Retinal pigment epithelial cell (primary cell): ENCODE measurements at regions not wholly inside any gene's neighbourhood (a gene's known extent, or its start where the extent isn't known, plus 50 kb on each side); places are given as distances from the start of the nearest gene placed in this dataset.

Source experiments
- DNase-seq: peaks from one replicate; pipeline ENCODE4 v3.0.0-alpha.2; 2010; ENCODE audit warnings: low read depth
- H3K4me3 ChIP-seq: 2 replicates; pipeline ENCODE4 v1.5.1; 2011; ENCODE audit warnings: mild to moderate bottlenecking, low read length, control low read depth, moderate library complexity
- TF ChIP-seq, protein P1 (sequence below): conservative IDR thresholded peaks from 2 replicates; pipeline ENCODE4 v1.5.1; 2011; ENCODE audit warnings: low read depth, low read length, control low read depth, inconsistent platforms

DNA sequence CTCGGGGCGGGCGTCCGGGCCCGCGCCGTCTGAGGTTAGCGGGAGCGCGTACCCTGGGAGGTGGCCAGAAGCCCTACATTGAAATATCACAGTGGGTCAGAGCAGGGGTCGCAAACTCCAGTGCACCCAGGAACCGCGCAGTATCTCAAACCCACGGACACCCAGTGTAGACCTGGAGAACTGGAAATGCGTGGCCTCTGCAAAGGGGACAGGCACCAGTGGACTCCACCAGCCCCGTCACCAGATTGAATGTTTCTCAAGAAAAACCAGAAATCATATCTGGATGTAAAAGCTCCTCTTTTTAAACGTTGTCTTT is 117.6 kb upstream of the SMIM23 start:
- TF ChIP-seq, protein P1, sequence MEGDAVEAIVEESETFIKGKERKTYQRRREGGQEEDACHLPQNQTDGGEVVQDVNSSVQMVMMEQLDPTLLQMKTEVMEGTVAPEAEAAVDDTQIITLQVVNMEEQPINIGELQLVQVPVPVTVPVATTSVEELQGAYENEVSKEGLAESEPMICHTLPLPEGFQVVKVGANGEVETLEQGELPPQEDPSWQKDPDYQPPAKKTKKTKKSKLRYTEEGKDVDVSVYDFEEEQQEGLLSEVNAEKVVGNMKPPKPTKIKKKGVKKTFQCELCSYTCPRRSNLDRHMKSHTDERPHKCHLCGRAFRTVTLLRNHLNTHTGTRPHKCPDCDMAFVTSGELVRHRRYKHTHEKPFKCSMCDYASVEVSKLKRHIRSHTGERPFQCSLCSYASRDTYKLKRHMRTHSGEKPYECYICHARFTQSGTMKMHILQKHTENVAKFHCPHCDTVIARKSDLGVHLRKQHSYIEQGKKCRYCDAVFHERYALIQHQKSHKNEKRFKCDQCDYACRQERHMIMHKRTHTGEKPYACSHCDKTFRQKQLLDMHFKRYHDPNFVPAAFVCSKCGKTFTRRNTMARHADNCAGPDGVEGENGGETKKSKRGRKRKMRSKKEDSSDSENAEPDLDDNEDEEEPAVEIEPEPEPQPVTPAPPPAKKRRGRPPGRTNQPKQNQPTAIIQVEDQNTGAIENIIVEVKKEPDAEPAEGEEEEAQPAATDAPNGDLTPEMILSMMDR = no peak
- no peak overlapping the region for H3K4me3 ChIP-seq
- no peak for DNase-seq

DNA sequence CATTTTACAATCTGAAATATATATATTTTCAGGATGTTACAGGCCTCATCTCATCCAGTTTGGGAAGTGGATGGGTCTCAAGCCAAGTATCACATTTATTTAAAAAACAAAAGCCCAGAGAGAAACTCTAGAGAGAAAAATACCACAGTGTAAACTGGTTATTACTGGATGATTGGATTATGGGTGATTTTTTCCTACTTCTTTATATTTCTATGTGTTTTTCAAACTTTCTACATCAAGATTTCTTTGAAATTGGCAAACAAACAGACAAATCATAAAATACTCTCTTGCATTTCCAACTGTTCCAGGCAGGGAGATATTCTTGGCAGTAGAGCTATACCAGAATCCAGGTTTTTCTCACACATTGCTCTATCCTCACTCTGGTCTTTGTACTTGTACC is 116.0 kb upstream of the SMIM23 start:
- no peak for DNase-seq
- no peak overlapping the region for H3K4me3 ChIP-seq
- TF ChIP-seq, protein P1 = no peak

DNA sequence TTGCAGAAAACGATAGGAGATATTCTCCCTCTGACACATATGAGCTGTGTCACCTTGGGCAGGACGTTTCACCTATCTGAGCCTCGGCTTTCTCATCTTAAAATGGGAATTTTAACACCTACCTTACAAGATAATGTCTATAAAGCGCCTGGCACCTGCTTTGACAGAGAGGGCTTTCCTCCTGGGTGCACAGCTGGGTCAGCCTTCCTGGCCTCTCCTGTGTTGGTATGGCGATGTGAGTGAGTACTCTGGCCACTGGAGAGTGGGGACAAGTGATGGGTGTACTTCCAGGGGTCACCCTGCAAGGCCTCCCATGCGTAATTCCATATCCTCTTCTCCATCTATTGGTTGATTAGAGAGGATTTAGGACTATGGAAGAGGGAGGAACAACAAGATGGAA is 113.1 kb upstream of the SMIM23 start:
- H3K4me3 ChIP-seq = no peak overlapping the region
- TF ChIP-seq, protein P1 = no peak
- DNase-seq = no peak

DNA sequence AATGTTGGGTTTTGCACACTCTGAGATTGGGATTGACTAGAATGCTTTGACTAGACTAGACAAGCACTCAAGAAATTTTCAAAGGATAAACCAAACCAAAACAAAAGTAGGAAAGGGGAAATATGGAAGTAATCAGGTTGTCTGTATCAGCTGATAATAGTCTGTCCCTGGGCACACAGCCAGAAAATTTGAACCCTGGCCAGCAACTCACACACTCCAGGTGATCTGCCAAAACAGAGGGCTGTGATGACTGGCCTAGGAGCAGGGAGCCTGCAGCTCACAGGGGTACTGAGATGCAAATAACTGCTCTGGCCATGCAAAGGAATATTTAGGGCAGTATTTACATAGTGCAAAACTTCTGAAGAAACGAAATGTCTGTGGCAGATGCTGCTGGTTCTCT is 112.3 kb upstream of the SMIM23 start:
- H3K4me3 ChIP-seq = no peak overlapping the region
- TF ChIP-seq, protein P1 = no peak
- DNase-seq = no peak

DNA sequence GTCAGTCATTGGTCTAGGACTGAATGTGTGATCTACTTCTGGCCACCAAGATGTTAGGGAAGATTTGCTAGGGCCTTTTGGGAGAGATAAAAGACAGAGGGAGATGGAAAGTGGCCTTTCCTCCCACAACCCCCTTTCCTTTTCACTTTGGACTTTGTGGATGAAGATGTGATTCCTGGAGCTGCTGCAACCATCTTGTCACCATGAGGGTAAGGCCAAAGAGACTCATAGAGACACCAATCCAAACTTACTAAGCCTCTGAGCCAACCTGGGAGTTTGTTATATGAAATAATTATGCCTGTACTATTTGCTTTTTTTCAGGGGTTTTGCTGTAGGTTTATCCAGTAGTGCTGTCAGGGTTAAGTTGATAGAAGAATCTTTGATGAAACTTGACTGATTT is 111.8 kb upstream of the SMIM23 start:
- TF ChIP-seq, protein P1 = no peak
- DNase-seq = no peak
- no peak overlapping the region for H3K4me3 ChIP-seq

DNA sequence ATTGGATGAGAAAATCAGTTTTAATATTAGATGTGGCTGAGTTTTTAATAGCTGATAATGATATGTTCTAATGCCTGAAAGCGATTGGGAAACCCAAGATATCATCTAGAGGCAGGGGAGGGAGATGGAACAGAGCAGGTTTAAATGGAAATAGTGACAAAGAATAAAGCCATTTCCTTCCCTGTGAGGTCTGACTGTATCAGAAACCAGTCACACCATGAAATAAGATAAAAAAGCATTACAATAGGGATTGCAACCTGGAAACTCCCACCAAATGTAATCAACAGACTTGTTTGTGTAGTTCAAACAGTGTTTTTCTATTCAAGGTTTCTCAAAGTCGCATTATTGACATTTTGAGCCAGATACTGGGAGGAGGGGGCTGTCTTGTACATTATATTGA is 110.1 kb upstream of the SMIM23 start:
- H3K4me3 ChIP-seq = no peak overlapping the region
- DNase-seq = no peak
- TF ChIP-seq, protein P1 = no peak

DNA sequence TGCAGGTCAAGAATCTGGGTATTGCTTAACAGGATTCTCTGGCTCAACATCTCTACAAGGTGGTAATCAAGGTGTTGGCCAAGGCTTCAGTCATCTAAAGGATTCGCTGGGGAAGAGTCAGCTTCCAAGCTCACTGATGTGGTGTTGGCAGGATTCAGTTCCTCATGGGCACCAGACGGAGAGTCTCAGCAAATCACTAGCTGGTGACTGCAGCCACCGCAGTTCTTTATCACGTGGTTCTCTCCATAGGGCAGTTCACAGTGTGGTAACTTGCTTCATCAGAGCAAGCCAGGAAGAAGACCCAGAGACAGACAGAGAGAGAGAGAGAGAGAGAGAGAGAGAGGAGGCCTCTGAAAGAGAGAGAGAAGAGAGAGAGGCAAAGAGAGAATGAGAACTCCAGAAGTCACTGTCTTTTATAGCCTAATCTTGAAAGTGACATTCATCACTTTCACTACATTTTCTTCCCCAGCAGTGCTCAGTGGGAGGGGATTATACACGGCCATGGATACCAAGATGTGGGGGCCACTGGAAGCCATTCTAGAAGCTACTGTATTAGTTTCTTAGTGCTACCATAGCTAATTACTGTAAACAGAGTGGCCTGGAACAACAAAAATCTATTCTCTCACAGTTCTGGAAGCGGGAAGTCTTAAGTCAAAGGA is 109.2 kb upstream of the SMIM23 start:
- no peak overlapping the region for H3K4me3 ChIP-seq
- DNase-seq = no peak
- TF ChIP-seq, protein P1 = no peak
